GM12878 (cell line): ENCODE measurements at regions not wholly inside any gene's neighbourhood (a gene's known extent, or its start where the extent isn't known, plus 50 kb on each side); places are given as distances from the start of the nearest gene placed in this dataset.

ENCODE experiments used
- ATAC-seq: fragments of 200-7000 bp; cut with Tn5 transposase; 3 replicates; pipeline ENCODE4 v1.9.1; 2020; ENCODE audit warnings: mild to moderate bottlenecking, moderate library complexity
- BruUV-seq: library from RNA; stranded (reverse); fragments of 400-500 nt; replicated peaks from 2 replicates; lab custom pipeline; 2021; lab: Mats Ljungman, UMichigan
- CTCF ChIA-PET: fragments of 300-600 bp; sonication (Branson Sonifier 250); formaldehyde crosslinking; extraction: SDS; loops from one replicate; lab custom pipeline; 2021; ENCODE audit warnings: inconsistent platforms; lab: Yijun Ruan, JAX
- POLR2A ChIA-PET: fragments of 350-600 bp; formaldehyde crosslinking; extraction: SDS; loops from one replicate; lab custom pipeline; 2021; ENCODE audit warnings: inconsistent platforms; lab: Charles Lee
- RAD21 ChIA-PET: fragments of 300-600 bp; sonication (Branson Sonifier 250); formaldehyde crosslinking; loops from one replicate; lab custom pipeline; 2023; ENCODE audit warnings: antibody characterized with exemption; ENCODE audit not compliant: unreplicated experiment; lab: Charles Lee
- SMC1A ChIA-PET: fragments of 300-600 bp; sonication (Branson Sonifier 250); formaldehyde crosslinking; loops from one replicate; lab custom pipeline; 2023; ENCODE audit not compliant: unreplicated experiment, uncharacterized antibody; lab: Charles Lee
- DNase-seq: peaks from one replicate; pipeline ENCODE4 v3.0.0-alpha.2; 2011; ENCODE audit warnings: low read depth, low spot score
- FAIRE-seq: peaks from 3 replicates; lab custom pipeline; 2011; peaks lifted over from hg19 to GRCh38; lab: Jason Lieb, UNC
- H2AFZ ChIP-seq: 2 replicates; pipeline ENCODE4 v1.6.0; 2011; ENCODE audit warnings: low read depth, low read length, control low read depth; ENCODE audit not compliant: control insufficient read depth
- H3K27ac ChIP-seq: 2 replicates; pipeline ENCODE4 v1.5.1; 2011; ENCODE audit warnings: control low read depth; ENCODE audit not compliant: control insufficient read depth, insufficient read depth
- H3K27me3 ChIP-seq, 2 experiments: replicated peaks in 1 of 2; 2 replicates each; pipeline versions ENCODE4 v1.6.0 to v1.6.1; 2011; ENCODE audit warnings: low read length in 1 of 2; ENCODE audit not compliant: control insufficient read depth in 2 of 2, insufficient read depth in 2 of 2
- H3K36me3 ChIP-seq, 2 experiments: 2 replicates each; pipeline ENCODE4 v1.5.1; 2011; ENCODE audit warnings: low read length in 1 of 2; ENCODE audit not compliant: control insufficient read depth in 2 of 2, insufficient read depth in 2 of 2
- H3K4me1 ChIP-seq: 2 replicates; pipeline ENCODE4 v1.6.1; 2011; ENCODE audit warnings: mild to moderate bottlenecking, low read length, moderate library complexity, mixed read lengths; ENCODE audit not compliant: control insufficient read depth, insufficient read depth
- H3K4me2 ChIP-seq: 2 replicates; pipeline ENCODE4 v1.6.0; 2011; ENCODE audit warnings: control low read depth; ENCODE audit not compliant: control insufficient read depth, insufficient read depth
- H3K4me3 ChIP-seq: fragments of 200-600 bp; sonication (generic); 2 replicates; pipeline ENCODE4 v1.5.1; 2016
- H3K79me2 ChIP-seq: 2 replicates; pipeline ENCODE4 v1.6.0; 2011; ENCODE audit warnings: low read length; ENCODE audit not compliant: control insufficient read depth, insufficient read depth
- H3K9ac ChIP-seq: 2 replicates; pipeline ENCODE4 v1.8.0; 2011; ENCODE audit warnings: low read length, control low read depth, mixed read lengths; ENCODE audit not compliant: control insufficient read depth, insufficient read depth
- H3K9me3 ChIP-seq: replicated peaks from 3 replicates; pipeline ENCODE4 v1.5.1; 2011; ENCODE audit warnings: mild to moderate bottlenecking, low read length; ENCODE audit not compliant: control insufficient read depth, insufficient read depth
- H4K20me1 ChIP-seq: 2 replicates; pipeline ENCODE4 v1.6.0; 2011; ENCODE audit not compliant: control insufficient read depth, insufficient read depth
- ATF7 ChIP-seq: fragments of 450-650 bp; IDR thresholded peaks from 2 replicates; pipeline ENCODE4 v1.6.1; 2016; ENCODE audit warnings: low read depth, mild to moderate bottlenecking
- ETV6 ChIP-seq, 2 experiments: fragments of 450-650 bp in 1 of 2; IDR thresholded peaks in 1 of 2; conservative IDR thresholded peaks in 1 of 2; 2 replicates each; pipeline ENCODE4 v1.6.1; 2014; ENCODE audit warnings: antibody characterized with exemption in 1 of 2, borderline replicate concordance in 1 of 2, low read depth in 1 of 2, mild to moderate bottlenecking in 1 of 2, moderate library complexity in 1 of 2
- JUNB ChIP-seq: IDR thresholded peaks from 2 replicates; pipeline ENCODE4 v1.6.1; 2016; ENCODE audit warnings: antibody characterized with exemption, mild to moderate bottlenecking
- STAT3 ChIP-seq: IDR thresholded peaks from 2 replicates; pipeline ENCODE4 v1.6.1; 2011; ENCODE audit warnings: low read depth, low read length, improper control_type of control experiment
- SUZ12 ChIP-seq: fragments of 200-600 bp; sonication (generic); IDR thresholded peaks from one replicate; pipeline ENCODE4 v1.6.1; 2018; ENCODE audit warnings: antibody characterized with exemption, mild to moderate bottlenecking; ENCODE audit not compliant: unreplicated experiment
- TBL1XR1 ChIP-seq: IDR thresholded peaks from 2 replicates; pipeline ENCODE4 v1.6.1; 2012; ENCODE audit warnings: low read depth, low read length, improper control_type of control experiment
- TCF3 ChIP-seq: IDR thresholded peaks from 2 replicates; pipeline ENCODE4 v1.6.1; 2012; ENCODE audit warnings: low read depth, mild to moderate bottlenecking, low read length, borderline replicate concordance; ENCODE audit not compliant: insufficient read depth
- ZNF622 ChIP-seq: fragments of 450-650 bp; IDR thresholded peaks from 2 replicates; pipeline ENCODE4 v1.6.1; 2017; ENCODE audit warnings: mild to moderate bottlenecking, inconsistent platforms
- WGBS: methylation state at CpG from one replicate; pipeline ENCODE4 v1.1.6; 2016; ENCODE audit warnings: low lambda C conversion rate; ENCODE audit not compliant: insufficient replicate concordance, insufficient coverage; ENCODE audit errors: missing lambda C conversion rate; 5-methylcytosine and 5-hydroxymethylcytosine counted together
- in situ Hi-C: fragments of 300-500 bp; cut with MboI; formaldehyde crosslinking; loops from 9 replicates; pipeline ENCODE4 v1.14.3; 2018; ENCODE audit warnings: mixed read lengths
- intact Hi-C: fragments of 100-400 bp; cut with micrococcal nuclease; formaldehyde crosslinking; loops from one replicate; pipeline ENCODE4 v1.14.2; 2022; ENCODE audit not compliant: unreplicated experiment
- TF ChIP-seq, protein P1 (sequence below): IDR thresholded peaks from 2 replicates; pipeline ENCODE4 v1.6.1; 2012; ENCODE audit warnings: low read length, inconsistent platforms
- TF ChIP-seq, protein P2 (sequence below): fragments of 450-650 bp; formaldehyde crosslinking; IDR thresholded peaks from 2 replicates; pipeline ENCODE4 v1.4.0; 2022; ENCODE audit warnings: mild to moderate bottlenecking, moderate library complexity
- TF ChIP-seq, protein P3 (sequence below): fragments of 450-650 bp; IDR thresholded peaks from 2 replicates; pipeline ENCODE4 v1.6.1; 2016; ENCODE audit warnings: mild to moderate bottlenecking

DNA sequence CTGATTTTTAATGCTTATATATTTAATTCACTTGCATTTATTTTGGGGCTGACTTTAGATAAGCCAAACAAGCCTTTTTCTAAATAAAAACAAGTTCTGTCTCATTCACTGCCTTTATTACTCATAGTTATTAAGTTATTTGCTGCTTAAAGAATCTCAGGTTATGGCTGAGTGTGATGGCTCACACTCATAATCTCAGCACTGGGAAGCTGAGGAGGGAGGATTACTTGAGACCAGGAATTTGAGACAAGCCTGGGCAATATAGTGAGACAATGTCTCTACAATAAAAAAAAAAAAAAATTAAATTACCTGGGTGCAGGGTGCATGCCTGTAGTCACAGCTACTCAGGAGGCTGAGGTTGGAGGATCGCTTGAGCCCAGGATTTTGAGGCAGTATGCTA, 85.0 kb upstream of the MAN2A1 start:
- H3K79me2 ChIP-seq = no peaks in the 10 kb centered on the region
- intact Hi-C loops = no loop called here
- ChIA-PET SMC1A (no interaction called here), RAD21 (no interaction called here), CTCF (interaction anchor here (0.6 kb wide), 1 partner anchor 14 kb away, joined by 3 read pairs; no protein-coding TSS in a partner anchor), POLR2A (no interaction called here)
- H4K20me1 ChIP-seq = no peaks in the 10 kb centered on the region
- BruUV-seq = no TSS peak
- H3K4me2 ChIP-seq = no peak overlapping the region
- in situ Hi-C loops = no loop called here
- no peaks in the 10 kb centered on the region for H3K27me3 ChIP-seq
- ATAC-seq = no peak
- H3K36me3 ChIP-seq = no peaks in the 10 kb centered on the region
- H3K4me1 ChIP-seq = no peaks in the 10 kb centered on the region
- H3K4me3 ChIP-seq = no peak overlapping the region
- DNase-seq = no peak
- H2AFZ ChIP-seq = no peak overlapping the region
- H3K9me3 ChIP-seq = no peaks in the 10 kb centered on the region
- TF ChIP-seq TBL1XR1 (no peak), TCF3 (no peak)
- TF ChIP-seq, protein P1, sequence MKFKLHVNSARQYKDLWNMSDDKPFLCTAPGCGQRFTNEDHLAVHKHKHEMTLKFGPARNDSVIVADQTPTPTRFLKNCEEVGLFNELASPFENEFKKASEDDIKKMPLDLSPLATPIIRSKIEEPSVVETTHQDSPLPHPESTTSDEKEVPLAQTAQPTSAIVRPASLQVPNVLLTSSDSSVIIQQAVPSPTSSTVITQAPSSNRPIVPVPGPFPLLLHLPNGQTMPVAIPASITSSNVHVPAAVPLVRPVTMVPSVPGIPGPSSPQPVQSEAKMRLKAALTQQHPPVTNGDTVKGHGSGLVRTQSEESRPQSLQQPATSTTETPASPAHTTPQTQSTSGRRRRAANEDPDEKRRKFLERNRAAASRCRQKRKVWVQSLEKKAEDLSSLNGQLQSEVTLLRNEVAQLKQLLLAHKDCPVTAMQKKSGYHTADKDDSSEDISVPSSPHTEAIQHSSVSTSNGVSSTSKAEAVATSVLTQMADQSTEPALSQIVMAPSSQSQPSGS = no peak
- no peak overlapping the region for H3K9ac ChIP-seq
- no peak for FAIRE-seq
- H3K27ac ChIP-seq = no peak overlapping the region
- 23% methylated on average over 1 of the region's 1 CpG for WGBS

DNA sequence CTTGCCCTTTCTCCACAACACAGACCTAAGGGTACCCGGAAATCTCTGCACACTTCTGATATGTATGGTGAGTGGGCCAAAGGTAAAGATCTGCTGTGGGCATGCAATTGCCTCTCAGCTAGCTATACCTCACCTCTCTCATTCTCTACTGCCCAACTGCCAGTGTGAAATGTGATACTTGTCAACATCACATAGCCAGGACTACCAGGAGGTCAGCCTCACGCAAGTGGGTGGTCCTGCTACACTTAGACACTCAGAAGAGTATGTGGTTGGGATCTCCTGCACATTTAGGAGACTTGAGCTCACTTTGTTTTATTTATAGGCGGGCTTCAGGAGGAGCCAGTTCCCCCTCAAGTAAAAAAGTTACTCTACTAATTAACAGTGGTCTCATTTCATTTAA, 88.0 kb upstream of the MAN2A1 start:
- H3K9me3 ChIP-seq = no peaks in the 10 kb centered on the region
- H3K4me3 ChIP-seq = no peak overlapping the region
- intact Hi-C loops (no loop called here), in situ Hi-C loops (no loop called here)
- BruUV-seq = no TSS peak
- no peaks in the 10 kb centered on the region for H3K36me3 ChIP-seq
- no peaks in the 10 kb centered on the region for H3K27me3 ChIP-seq
- WGBS = 38% methylated on average over 3 of the region's 3 CpGs
- DNase-seq (no peak), ATAC-seq (no peak), FAIRE-seq (no peak)
- ChIA-PET CTCF (no interaction called here), RAD21 (no interaction called here), SMC1A (interaction anchor here (0.8 kb wide), 1 partner anchor 10 kb away, joined by 3 read pairs; no protein-coding TSS in a partner anchor), POLR2A (no interaction called here)
- no peaks in the 10 kb centered on the region for H3K4me1 ChIP-seq
- no peak overlapping the region for H3K27ac ChIP-seq
- H3K79me2 ChIP-seq = no peaks in the 10 kb centered on the region
- H2AFZ ChIP-seq = no peak overlapping the region
- H4K20me1 ChIP-seq = no peaks in the 10 kb centered on the region
- H3K9ac ChIP-seq = no peak overlapping the region
- no peak overlapping the region for H3K4me2 ChIP-seq
- TF ChIP-seq JUNB = no peak
- TF ChIP-seq SUZ12 = no peak
- TF ChIP-seq ZNF622 = no peak
- TF ChIP-seq, protein P2, sequence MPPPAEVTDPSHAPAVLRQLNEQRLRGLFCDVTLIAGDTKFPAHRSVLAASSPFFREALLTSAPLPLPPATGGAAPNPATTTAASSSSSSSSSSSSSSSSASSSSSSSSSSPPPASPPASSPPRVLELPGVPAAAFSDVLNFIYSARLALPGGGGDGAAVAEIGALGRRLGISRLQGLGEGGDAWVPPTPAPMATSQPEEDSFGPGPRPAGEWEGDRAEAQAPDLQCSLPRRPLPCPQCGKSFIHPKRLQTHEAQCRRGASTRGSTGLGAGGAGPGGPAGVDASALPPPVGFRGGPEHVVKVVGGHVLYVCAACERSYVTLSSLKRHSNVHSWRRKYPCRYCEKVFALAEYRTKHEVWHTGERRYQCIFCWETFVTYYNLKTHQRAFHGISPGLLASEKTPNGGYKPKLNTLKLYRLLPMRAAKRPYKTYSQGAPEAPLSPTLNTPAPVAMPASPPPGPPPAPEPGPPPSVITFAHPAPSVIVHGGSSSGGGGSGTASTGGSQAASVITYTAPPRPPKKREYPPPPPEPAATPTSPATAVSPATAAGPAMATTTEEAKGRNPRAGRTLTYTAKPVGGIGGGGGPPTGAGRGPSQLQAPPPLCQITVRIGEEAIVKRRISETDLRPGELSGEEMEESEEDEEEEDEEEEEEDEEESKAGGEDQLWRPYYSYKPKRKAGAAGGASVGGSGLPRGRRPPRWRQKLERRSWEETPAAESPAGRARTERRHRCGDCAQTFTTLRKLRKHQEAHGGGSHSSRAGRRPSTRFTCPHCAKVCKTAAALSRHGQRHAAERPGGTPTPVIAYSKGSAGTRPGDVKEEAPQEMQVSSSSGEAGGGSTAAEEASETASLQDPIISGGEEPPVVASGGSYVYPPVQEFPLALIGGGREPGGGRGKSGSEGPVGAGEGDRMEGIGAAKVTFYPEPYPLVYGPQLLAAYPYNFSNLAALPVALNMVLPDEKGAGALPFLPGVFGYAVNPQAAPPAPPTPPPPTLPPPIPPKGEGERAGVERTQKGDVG (CRISPR knock-in tag) = no peak
- TF ChIP-seq, protein P3, sequence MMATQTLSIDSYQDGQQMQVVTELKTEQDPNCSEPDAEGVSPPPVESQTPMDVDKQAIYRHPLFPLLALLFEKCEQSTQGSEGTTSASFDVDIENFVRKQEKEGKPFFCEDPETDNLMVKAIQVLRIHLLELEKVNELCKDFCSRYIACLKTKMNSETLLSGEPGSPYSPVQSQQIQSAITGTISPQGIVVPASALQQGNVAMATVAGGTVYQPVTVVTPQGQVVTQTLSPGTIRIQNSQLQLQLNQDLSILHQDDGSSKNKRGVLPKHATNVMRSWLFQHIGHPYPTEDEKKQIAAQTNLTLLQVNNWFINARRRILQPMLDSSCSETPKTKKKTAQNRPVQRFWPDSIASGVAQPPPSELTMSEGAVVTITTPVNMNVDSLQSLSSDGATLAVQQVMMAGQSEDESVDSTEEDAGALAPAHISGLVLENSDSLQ = no peak
- no peak for TF ChIP-seq STAT3
- TF ChIP-seq ATF7 = no peak
- no peak for TF ChIP-seq ETV6 (conservative IDR thresholded peaks at IDR 0.05 in 1 of 2, IDR thresholded peaks at IDR 0.05 in 1 of 2; ENCODE audit: borderline replicate concordance in 1 of 2, low read depth in 1 of 2)
